Stomach (tissue), 4 donors: ENCODE measurements at regions not wholly inside any gene's neighbourhood (a gene's known extent, or its start where the extent isn't known, plus 50 kb on each side); places are given as distances from the start of the nearest gene placed in this dataset.

ENCODE experiments used
- CTCF ChIP-seq, 7 experiments: fragments of 450-650 bp in 4 of 7; fragments of 200-600 bp in 3 of 7; sonication (generic) in 3 of 7; IDR thresholded peaks; one replicate each; pipeline ENCODE4 v1.5.1; 2016 to 2019; ENCODE audit warnings: antibody characterized with exemption in 7 of 7, control low read depth in 2 of 7, mild to moderate bottlenecking in 1 of 7
- EP300 ChIP-seq: sonication (generic); formaldehyde crosslinking; IDR thresholded peaks from one replicate; pipeline ENCODE4 v1.6.1; 2017; ENCODE audit warnings: antibody characterized with exemption
- POLR2A ChIP-seq, 4 donors: fragments of 450-650 bp; IDR thresholded peaks; one replicate each; pipeline ENCODE4 v1.6.1; 2016; ENCODE audit warnings: antibody characterized with exemption in 4 of 4, control low read depth in 2 of 4, mild to moderate bottlenecking in 1 of 4, moderate library complexity in 1 of 4
- POLR2AphosphoS5 ChIP-seq, 3 donors: sonication (generic); formaldehyde crosslinking; IDR thresholded peaks; one replicate each; pipeline ENCODE4 v1.6.1; 2016; ENCODE audit warnings: antibody characterized with exemption in 3 of 3

- TF ChIP-seq CTCF (IDR thresholded peaks at IDR 0.05): no peak
- TF ChIP-seq POLR2A (IDR thresholded peaks at IDR 0.05): no peak
- TF ChIP-seq POLR2AphosphoS5 (IDR thresholded peaks at IDR 0.05): no peak
- TF ChIP-seq EP300: no peak
These were observed 97.9 kb downstream of the GC start for GRCh38 chr4:71685975-71686374.
